ENCODE measurements at regions not wholly inside any gene's neighbourhood (a gene's known extent, or its start where the extent isn't known, plus 50 kb on each side); places are given as distances from the start of the nearest gene placed in this dataset.

- no peaks in the 10 kb centered on the region for H3K79me2 ChIP-seq (ENCODE audit: insufficient read depth, low read length)
- no peaks in the 10 kb centered on the region for H3K4me1 ChIP-seq (ENCODE audit: insufficient read depth, low read length)
- no peak overlapping the region for H3K18ac ChIP-seq (ENCODE audit: insufficient read length, low read depth, low read length)
- H3K27ac ChIP-seq (ENCODE audit: insufficient read length, low read depth, low read length): no peak overlapping the region
- Mint-ChIP-seq H3K4me3 (no peak overlapping the region), H3K27ac (no peak overlapping the region), H3K27me3 (ENCODE audit: low read depth) (no peaks in the 10 kb centered on the region; the same call in 1 of the 2 replicates), H3K36me3 (ENCODE audit: insufficient read depth in 1 of 3, low read depth in 3 of 3) (no peaks in the 10 kb centered on the region), H3K4me1 (no peaks in the 10 kb centered on the region), H3K9me3 (no peaks in the 10 kb centered on the region)
- no peak for TF ChIP-seq CTCF (conservative IDR thresholded peaks at IDR 0.05)
- H3K23ac ChIP-seq (ENCODE audit: insufficient read length, low read depth, low read length): no peak overlapping the region
- H3K9me3 ChIP-seq (ENCODE audit: control insufficient read depth, low read depth, low read length): no peaks in the 10 kb centered on the region
- no peak overlapping the region for H2AK5ac ChIP-seq (ENCODE audit: insufficient read length, low read length)
- H3K9ac ChIP-seq (ENCODE audit: extremely low read depth, insufficient read length, low read length): no peak overlapping the region
- no peak overlapping the region for H3K4me2 ChIP-seq (ENCODE audit: insufficient read depth, insufficient read length, low read length)
- H4K20me1 ChIP-seq (ENCODE audit: control insufficient read depth, insufficient read depth, insufficient read length): no peaks in the 10 kb centered on the region
- no peaks in the 10 kb centered on the region for H3K79me1 ChIP-seq (ENCODE audit: insufficient read depth, low read depth, low read length, poor library complexity, severe bottlenecking)
- H4K91ac ChIP-seq (ENCODE audit: insufficient read length, low read depth, low read length): no peak overlapping the region
- H3K27me3 ChIP-seq (ENCODE audit: insufficient read depth, low read length): no peaks in the 10 kb centered on the region
- no peak overlapping the region for H4K5ac ChIP-seq (ENCODE audit: insufficient read length, low read depth, low read length)
- no peak overlapping the region for H3K14ac ChIP-seq (ENCODE audit: insufficient read depth, low read length)
- no peak for DNase-seq
- WGBS (ENCODE audit: extremely low coverage, insufficient read length, low lambda C conversion rate): no CpG with 5 or more reads among the region's 3 CpGs
- H2AFZ ChIP-seq (ENCODE audit: low read length): no peak overlapping the region
- no peak overlapping the region for H2BK15ac ChIP-seq (ENCODE audit: low read depth, low read length)
- no peak overlapping the region for H3K4ac ChIP-seq (ENCODE audit: low read depth, low read length)
- no peak overlapping the region for H2BK12ac ChIP-seq (ENCODE audit: insufficient read length, low read depth, low read length)
- H3T11ph ChIP-seq (ENCODE audit: low read length): no peak overlapping the region
- no peak overlapping the region for H2BK20ac ChIP-seq (ENCODE audit: low read depth, low read length, poor library complexity, severe bottlenecking)
- no peak overlapping the region for H2BK5ac ChIP-seq (ENCODE audit: insufficient read length, low read length)
- H3K23me2 ChIP-seq (ENCODE audit: insufficient read length, low read depth, low read length, poor library complexity, severe bottlenecking): no peaks in the 10 kb centered on the region
- H3K56ac ChIP-seq (ENCODE audit: insufficient read length, low read depth, low read length): no peak overlapping the region
- no peak overlapping the region for H2BK120ac ChIP-seq (ENCODE audit: low read depth, low read length, poor library complexity, severe bottlenecking)
- no peak overlapping the region for H4K8ac ChIP-seq (replicated peaks; ENCODE audit: insufficient read length, low read depth, low read length)
These were observed 98.2 kb downstream of the TAF11L14 start for GRCh38 chr5:17732351-17732923.

All from H9 (cell line).